ENCODE measurements at regions not wholly inside any gene's neighbourhood (a gene's known extent, or its start where the extent isn't known, plus 50 kb on each side); places are given as distances from the start of the nearest gene placed in this dataset.

GRCh38 chr2:189940913-189941312, 121.6 kb downstream of the MSTN start:
- Histone ChIP-seq H3K36me3 (ENCODE audit: insufficient read depth) (no peaks in the 10 kb centered on the region), H3K79me2 (ENCODE audit: insufficient read depth, low read depth) (no peaks in the 10 kb centered on the region), H3K4me2 (no peak overlapping the region), H3K9ac (no peak overlapping the region), H3K27me3 (ENCODE audit: insufficient read depth, low read depth) (no peaks in the 10 kb centered on the region), H2AFZ (ENCODE audit: low read depth) (no peak overlapping the region), H3K4me3 (IDR thresholded peaks at IDR 0.05; ENCODE audit: insufficient read depth, low read depth, low read length) (no peak overlapping the region), H3K27ac (no peak overlapping the region), H4K20me1 (ENCODE audit: insufficient read depth) (no peaks in the 10 kb centered on the region), H3K4me1 (ENCODE audit: low read depth, poor library complexity, severe bottlenecking) (no peaks in the 10 kb centered on the region)
- no peak for TF ChIP-seq CTCF (conservative IDR thresholded peaks at IDR 0.05; ENCODE audit: low read depth, low read length)

GRCh38 chr2:189937691-189938090, 124.8 kb downstream of the MSTN start:
- Histone ChIP-seq H3K4me1 (ENCODE audit: low read depth, poor library complexity, severe bottlenecking) (peaks cover 32% of the 10 kb centered on the region), H2AFZ (ENCODE audit: low read depth) (no peak overlapping the region), H3K27ac (no peak overlapping the region), H3K4me2 (no peak overlapping the region), H3K36me3 (ENCODE audit: insufficient read depth) (no peaks in the 10 kb centered on the region), H3K9ac (no peak overlapping the region), H4K20me1 (ENCODE audit: insufficient read depth) (no peaks in the 10 kb centered on the region), H3K27me3 (ENCODE audit: insufficient read depth, low read depth) (no peaks in the 10 kb centered on the region), H3K4me3 (IDR thresholded peaks at IDR 0.05; ENCODE audit: insufficient read depth, low read depth, low read length) (no peak overlapping the region), H3K79me2 (ENCODE audit: insufficient read depth, low read depth) (no peaks in the 10 kb centered on the region)
- TF ChIP-seq CTCF (conservative IDR thresholded peaks at IDR 0.05; ENCODE audit: low read depth, low read length) = no peak

GRCh38 chr2:189933911-189934399, 128.6 kb downstream of the MSTN start:
- peaks cover 43% of the 10 kb centered on the region for H3K4me1 ChIP-seq (ENCODE audit: low read depth, poor library complexity, severe bottlenecking)
- peak overlapping the region; percentile 45 for H2AFZ ChIP-seq (ENCODE audit: low read depth)
- H3K4me2 ChIP-seq = peak overlapping the region; percentile 88
- H3K4me3 ChIP-seq (IDR thresholded peaks at IDR 0.05; ENCODE audit: insufficient read depth, low read depth, low read length) = no peak overlapping the region
- TF ChIP-seq CTCF (conservative IDR thresholded peaks at IDR 0.05; ENCODE audit: low read depth, low read length) = no peak
- H4K20me1 ChIP-seq (ENCODE audit: insufficient read depth) = no peaks in the 10 kb centered on the region
- H3K79me2 ChIP-seq (ENCODE audit: insufficient read depth, low read depth) = no peaks in the 10 kb centered on the region
- H3K27ac ChIP-seq = peak overlapping the region; percentile 54; the same call in 1 of the 2 replicates
- H3K27me3 ChIP-seq (ENCODE audit: insufficient read depth, low read depth) = no peaks in the 10 kb centered on the region
- no peak overlapping the region for H3K9ac ChIP-seq
- H3K36me3 ChIP-seq (ENCODE audit: insufficient read depth) = no peaks in the 10 kb centered on the region

GRCh38 chr2:189933041-189933440, 129.5 kb downstream of the MSTN start:
- Histone ChIP-seq H3K27me3 (ENCODE audit: insufficient read depth, low read depth) (no peaks in the 10 kb centered on the region), H3K4me1 (ENCODE audit: low read depth, poor library complexity, severe bottlenecking) (peaks cover 43% of the 10 kb centered on the region), H3K4me3 (IDR thresholded peaks at IDR 0.05; ENCODE audit: insufficient read depth, low read depth, low read length) (peak overlapping the region; percentile 35), H3K27ac (peak overlapping the region; percentile 54), H2AFZ (ENCODE audit: low read depth) (peak overlapping the region; percentile 45), H3K79me2 (ENCODE audit: insufficient read depth, low read depth) (no peaks in the 10 kb centered on the region), H3K4me2 (peak overlapping the region; percentile 88), H3K36me3 (ENCODE audit: insufficient read depth) (no peaks in the 10 kb centered on the region), H4K20me1 (ENCODE audit: insufficient read depth) (no peaks in the 10 kb centered on the region), H3K9ac (peak overlapping the region; percentile 15; the same call in 1 of the 2 replicates)
- TF ChIP-seq CTCF (conservative IDR thresholded peaks at IDR 0.05; ENCODE audit: low read depth, low read length) = no peak

Measured in KMS-11 (cell line).